HEK293T (cell line): ENCODE measurements at regions not wholly inside any gene's neighbourhood (a gene's known extent, or its start where the extent isn't known, plus 50 kb on each side); places are given as distances from the start of the nearest gene placed in this dataset.

ENCODE experiments used
- ARNT ChIP-seq: fragments of 450-650 bp; IDR thresholded peaks from 2 replicates; pipeline ENCODE4 v1.6.1; 2017; ENCODE audit warnings: mild to moderate bottlenecking
- BHLHE40 ChIP-seq: fragments of 450-650 bp; IDR thresholded peaks from 2 replicates; pipeline ENCODE4 v1.6.1; 2016; ENCODE audit warnings: mild to moderate bottlenecking, moderate library complexity, borderline replicate concordance
- CTBP1 ChIP-seq: fragments of 450-650 bp; IDR thresholded peaks from 2 replicates; pipeline ENCODE4 v1.6.1; 2016; ENCODE audit warnings: borderline replicate concordance
- ELF4 ChIP-seq: fragments of 450-650 bp; IDR thresholded peaks from 2 replicates; pipeline ENCODE4 v1.6.1; 2017; ENCODE audit warnings: antibody characterized with exemption
- FOXM1 ChIP-seq: fragments of 450-650 bp; IDR thresholded peaks from 2 replicates; pipeline ENCODE4 v1.6.1; 2017; ENCODE audit warnings: mild to moderate bottlenecking, borderline replicate concordance
- L3MBTL2 ChIP-seq: fragments of 450-650 bp; conservative IDR thresholded peaks from 2 replicates; pipeline ENCODE4 v1.6.1; 2016; ENCODE audit warnings: mild to moderate bottlenecking
- LEF1 ChIP-seq: fragments of 450-650 bp; IDR thresholded peaks from 2 replicates; pipeline ENCODE4 v1.6.1; 2017; ENCODE audit warnings: mild to moderate bottlenecking, borderline replicate concordance
- SP1 ChIP-seq: fragments of 450-650 bp; IDR thresholded peaks from 2 replicates; pipeline ENCODE4 v1.6.1; 2017
- TARDBP ChIP-seq: fragments of 450-650 bp; IDR thresholded peaks from 2 replicates; pipeline ENCODE4 v1.6.1; 2016
- TF ChIP-seq, protein P1 (sequence below): fragments of 450-650 bp; IDR thresholded peaks from 2 replicates; pipeline ENCODE4 v1.6.1; 2016

DNA sequence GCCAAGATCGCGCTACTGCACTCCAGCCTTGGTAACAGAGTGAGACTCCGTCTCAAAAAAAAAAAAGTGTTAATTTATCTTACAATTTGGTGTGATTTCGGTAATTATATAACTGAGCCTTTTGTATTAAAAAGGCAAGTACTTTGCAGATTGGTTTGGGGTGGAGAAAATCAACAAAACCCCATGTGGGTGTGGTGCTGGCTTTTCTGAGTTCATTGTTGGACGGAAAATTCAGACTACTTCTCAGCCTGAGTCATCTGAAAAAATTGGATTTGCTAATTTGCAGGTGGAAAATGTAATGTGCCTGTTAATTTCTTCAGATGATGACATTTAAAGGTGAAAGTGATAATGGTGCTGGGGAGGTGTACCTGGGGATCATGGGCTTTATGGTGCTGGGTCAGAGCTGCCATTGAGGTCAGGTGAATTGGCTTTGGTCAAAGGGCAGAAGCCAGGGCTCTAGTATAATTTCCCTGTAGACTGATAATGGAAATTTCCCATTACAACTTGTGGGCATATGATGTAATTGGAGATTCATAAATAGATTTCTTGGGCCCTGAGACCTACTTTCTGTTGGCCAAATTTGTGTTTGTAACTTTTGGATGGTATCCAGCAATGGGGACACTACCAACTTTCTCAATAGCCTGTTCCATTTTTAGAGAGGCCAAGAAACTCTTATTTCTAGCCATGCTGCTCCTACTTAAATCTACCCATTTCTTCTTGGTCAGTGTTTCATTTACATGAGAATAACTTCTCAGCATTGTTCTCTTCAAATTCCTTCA lies 74.3 kb upstream of the TEX13D start:
- TF ChIP-seq ELF4 = no peak
- TF ChIP-seq, protein P1, sequence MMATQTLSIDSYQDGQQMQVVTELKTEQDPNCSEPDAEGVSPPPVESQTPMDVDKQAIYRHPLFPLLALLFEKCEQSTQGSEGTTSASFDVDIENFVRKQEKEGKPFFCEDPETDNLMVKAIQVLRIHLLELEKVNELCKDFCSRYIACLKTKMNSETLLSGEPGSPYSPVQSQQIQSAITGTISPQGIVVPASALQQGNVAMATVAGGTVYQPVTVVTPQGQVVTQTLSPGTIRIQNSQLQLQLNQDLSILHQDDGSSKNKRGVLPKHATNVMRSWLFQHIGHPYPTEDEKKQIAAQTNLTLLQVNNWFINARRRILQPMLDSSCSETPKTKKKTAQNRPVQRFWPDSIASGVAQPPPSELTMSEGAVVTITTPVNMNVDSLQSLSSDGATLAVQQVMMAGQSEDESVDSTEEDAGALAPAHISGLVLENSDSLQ = no peak
- no peak for TF ChIP-seq FOXM1
- no peak for TF ChIP-seq BHLHE40
- TF ChIP-seq TARDBP = no peak
- no peak for TF ChIP-seq SP1
- no peak for TF ChIP-seq LEF1
- no peak for TF ChIP-seq CTBP1
- no peak for TF ChIP-seq ARNT
- no peak for TF ChIP-seq L3MBTL2
